ENCODE measurements at regions not wholly inside any gene's neighbourhood (a gene's known extent, or its start where the extent isn't known, plus 50 kb on each side); places are given as distances from the start of the nearest gene placed in this dataset.

DNA sequence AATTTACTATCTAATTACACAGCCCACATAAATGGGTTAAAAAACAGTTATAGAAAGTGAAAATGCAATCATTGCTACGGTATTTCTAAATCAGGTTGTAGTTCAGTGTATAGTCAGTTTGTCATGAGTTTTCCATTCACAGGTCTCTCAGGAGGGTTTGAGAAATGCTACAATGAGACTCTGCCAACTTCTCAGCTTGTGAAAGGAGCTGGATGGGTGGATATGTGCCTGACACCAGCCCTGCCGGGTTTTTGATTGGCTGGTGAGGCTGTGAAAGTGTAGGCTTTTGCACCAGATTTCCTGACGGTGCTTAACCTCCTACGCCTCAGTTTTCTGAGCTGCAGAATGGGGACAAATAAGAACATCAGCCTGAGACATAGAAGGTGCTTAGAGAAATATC lies 102.6 kb upstream of the SMIM21 start:
- Histone ChIP-seq H3K9me3 (no peaks in the 10 kb centered on the region), H3K36me3 (no peaks in the 10 kb centered on the region), H3K27me3 (no peaks in the 10 kb centered on the region), H3K4me3 (ENCODE audit: low read depth, low read length) (no peak overlapping the region), H3K4me1 (no peaks in the 10 kb centered on the region)
- no peak for DNase-seq
- TF ChIP-seq, protein P1, sequence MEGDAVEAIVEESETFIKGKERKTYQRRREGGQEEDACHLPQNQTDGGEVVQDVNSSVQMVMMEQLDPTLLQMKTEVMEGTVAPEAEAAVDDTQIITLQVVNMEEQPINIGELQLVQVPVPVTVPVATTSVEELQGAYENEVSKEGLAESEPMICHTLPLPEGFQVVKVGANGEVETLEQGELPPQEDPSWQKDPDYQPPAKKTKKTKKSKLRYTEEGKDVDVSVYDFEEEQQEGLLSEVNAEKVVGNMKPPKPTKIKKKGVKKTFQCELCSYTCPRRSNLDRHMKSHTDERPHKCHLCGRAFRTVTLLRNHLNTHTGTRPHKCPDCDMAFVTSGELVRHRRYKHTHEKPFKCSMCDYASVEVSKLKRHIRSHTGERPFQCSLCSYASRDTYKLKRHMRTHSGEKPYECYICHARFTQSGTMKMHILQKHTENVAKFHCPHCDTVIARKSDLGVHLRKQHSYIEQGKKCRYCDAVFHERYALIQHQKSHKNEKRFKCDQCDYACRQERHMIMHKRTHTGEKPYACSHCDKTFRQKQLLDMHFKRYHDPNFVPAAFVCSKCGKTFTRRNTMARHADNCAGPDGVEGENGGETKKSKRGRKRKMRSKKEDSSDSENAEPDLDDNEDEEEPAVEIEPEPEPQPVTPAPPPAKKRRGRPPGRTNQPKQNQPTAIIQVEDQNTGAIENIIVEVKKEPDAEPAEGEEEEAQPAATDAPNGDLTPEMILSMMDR (IDR thresholded peaks at IDR 0.05; ENCODE audit: low read depth, low read length), result no peak

DNA sequence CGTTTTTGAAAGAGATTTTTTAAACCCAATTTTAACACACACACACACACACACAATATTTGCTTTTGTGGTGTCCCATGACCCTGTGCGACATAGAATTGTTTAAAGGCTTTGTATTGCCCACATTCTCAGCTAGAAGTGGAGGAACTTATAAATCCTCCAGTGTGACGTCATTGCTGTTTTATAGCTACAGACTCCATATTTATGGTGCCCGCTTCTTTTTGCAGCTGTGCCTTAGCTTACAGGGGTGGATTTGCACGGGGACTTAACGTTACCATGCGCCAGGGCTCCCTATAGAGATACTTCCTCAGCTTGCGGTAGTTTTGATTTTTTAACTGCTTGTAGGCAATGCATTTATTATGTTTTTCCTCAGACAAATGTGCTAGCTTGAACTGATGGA lies 101.9 kb upstream of the SMIM21 start:
- no peak for DNase-seq
- TF ChIP-seq, protein P1 (IDR thresholded peaks at IDR 0.05; ENCODE audit: low read depth, low read length), result no peak
- no peaks in the 10 kb centered on the region for H3K4me1 ChIP-seq
- no peaks in the 10 kb centered on the region for H3K27me3 ChIP-seq
- no peaks in the 10 kb centered on the region for H3K36me3 ChIP-seq
- no peaks in the 10 kb centered on the region for H3K9me3 ChIP-seq
- H3K4me3 ChIP-seq (ENCODE audit: low read depth, low read length), result no peak overlapping the region

DNA sequence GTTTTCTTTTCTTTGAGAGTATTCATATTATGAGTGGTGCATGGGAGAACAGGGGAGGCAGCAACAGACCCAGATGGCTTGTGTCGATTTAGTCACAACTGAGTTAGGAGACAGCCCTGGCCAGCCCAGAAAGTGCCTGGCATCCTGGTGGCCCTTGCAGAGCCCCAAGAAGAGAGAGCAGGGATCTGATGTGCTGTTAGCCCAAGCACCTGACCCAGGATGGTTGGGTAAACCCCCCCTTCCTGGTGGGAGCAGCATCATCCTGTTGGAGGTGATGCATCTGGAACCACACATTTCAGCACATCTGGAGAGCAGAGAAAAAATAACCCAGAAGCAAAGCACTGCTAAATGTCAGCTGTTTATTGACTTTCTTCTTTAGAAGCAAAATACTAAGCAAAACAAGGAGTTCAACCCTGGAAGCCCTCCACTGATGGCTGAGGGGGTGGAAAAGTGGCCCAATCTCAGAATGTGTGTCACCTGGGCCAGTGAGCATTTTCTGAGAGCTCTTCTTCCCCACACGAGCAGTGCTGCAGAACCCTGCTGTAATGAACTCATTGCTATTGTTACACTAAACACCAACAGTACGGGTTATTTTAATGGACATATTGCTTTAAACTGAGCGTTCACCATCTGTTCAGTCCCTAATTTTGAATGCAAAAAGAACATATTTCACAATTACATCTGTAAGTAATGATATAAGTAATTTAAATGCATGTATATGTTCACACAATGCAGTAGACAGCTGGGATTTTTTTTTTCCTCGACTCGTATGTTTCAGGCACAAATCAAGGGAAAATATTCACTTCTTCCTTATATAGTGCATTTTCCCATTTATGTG lies 100.6 kb upstream of the SMIM21 start:
- no peak overlapping the region for H3K4me3 ChIP-seq (ENCODE audit: low read depth, low read length)
- TF ChIP-seq, protein P1 (IDR thresholded peaks at IDR 0.05; ENCODE audit: low read depth, low read length), result no peak
- no peaks in the 10 kb centered on the region for H3K9me3 ChIP-seq
- DNase-seq, result no peak
- H3K36me3 ChIP-seq, result no peaks in the 10 kb centered on the region
- H3K4me1 ChIP-seq, result no peaks in the 10 kb centered on the region
- H3K27me3 ChIP-seq, result no peaks in the 10 kb centered on the region

DNA sequence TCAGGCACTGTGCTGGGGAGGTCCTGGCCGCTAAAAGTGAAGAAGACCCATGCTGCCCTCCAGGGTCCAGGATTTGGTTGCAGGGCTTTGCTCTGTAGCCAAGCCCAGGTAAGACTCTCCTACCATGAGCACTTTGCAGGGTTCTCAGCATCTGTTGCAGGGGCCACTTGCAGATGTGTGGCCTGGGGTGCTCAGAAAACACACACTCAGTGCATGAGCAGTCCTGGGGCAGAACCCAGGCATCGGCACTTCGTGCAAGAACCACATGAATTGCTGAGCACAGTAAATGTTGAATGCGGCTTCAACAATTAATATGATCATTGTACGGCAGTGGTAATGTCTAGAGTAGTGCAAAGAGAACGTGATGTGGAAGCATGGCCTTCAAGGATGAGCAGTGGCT lies 98.5 kb upstream of the SMIM21 start:
- Histone ChIP-seq H3K4me1 (no peaks in the 10 kb centered on the region), H3K36me3 (no peaks in the 10 kb centered on the region), H3K9me3 (no peaks in the 10 kb centered on the region), H3K27me3 (no peaks in the 10 kb centered on the region), H3K4me3 (ENCODE audit: low read depth, low read length) (no peak overlapping the region)
- TF ChIP-seq, protein P1 (IDR thresholded peaks at IDR 0.05; ENCODE audit: low read depth, low read length), result no peak
- no peak for DNase-seq

DNA sequence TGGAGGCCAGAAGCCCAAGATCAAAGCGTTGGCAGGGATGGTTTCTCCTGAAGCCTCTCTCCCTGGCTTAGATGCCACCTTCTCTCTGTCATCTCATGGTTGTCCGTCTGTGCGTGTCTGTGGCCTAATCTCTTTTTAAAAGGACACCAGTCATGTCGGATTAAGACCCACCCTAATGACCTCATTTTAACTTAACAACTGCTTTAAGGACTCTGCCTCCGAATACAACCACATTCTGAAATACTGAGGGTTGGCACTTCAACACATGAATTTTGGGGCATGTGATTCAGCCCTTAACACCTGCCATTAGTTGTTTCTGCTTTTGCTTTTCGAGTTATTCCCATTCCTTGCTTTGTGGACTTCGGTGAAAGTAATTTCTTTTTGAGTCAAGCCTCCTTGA lies 97.8 kb upstream of the SMIM21 start:
- no peaks in the 10 kb centered on the region for H3K36me3 ChIP-seq
- no peaks in the 10 kb centered on the region for H3K27me3 ChIP-seq
- no peaks in the 10 kb centered on the region for H3K4me1 ChIP-seq
- H3K4me3 ChIP-seq (ENCODE audit: low read depth, low read length), result no peak overlapping the region
- TF ChIP-seq, protein P1 (IDR thresholded peaks at IDR 0.05; ENCODE audit: low read depth, low read length), result no peak
- DNase-seq, result no peak
- no peaks in the 10 kb centered on the region for H3K9me3 ChIP-seq

DNA sequence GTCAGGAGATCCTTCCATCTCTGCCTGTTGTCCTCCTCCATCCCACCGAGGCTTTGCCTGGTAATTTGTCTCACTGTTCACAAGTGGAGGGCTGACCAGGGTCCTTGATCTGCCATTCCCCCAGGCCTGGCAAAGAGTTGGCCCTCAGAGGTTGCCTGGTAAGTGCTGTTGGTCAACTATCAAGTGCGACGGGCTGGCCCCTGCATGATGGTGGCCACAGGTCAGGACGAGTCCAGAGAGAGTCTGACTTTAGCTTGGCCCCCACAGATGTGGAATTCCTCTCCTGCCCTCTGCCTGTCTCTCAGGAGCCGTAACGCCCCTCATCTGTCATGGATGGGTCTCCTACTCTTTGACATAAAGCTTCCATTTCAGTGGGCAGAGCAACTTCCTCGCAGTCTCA lies 97.3 kb upstream of the SMIM21 start:
- H3K27me3 ChIP-seq, result no peaks in the 10 kb centered on the region
- H3K9me3 ChIP-seq, result no peaks in the 10 kb centered on the region
- TF ChIP-seq, protein P1 (IDR thresholded peaks at IDR 0.05; ENCODE audit: low read depth, low read length), result no peak
- no peaks in the 10 kb centered on the region for H3K4me1 ChIP-seq
- DNase-seq, result no peak
- no peaks in the 10 kb centered on the region for H3K36me3 ChIP-seq
- H3K4me3 ChIP-seq (ENCODE audit: low read depth, low read length), result no peak overlapping the region

All from BE2C (cell line).